Kidney glomerular epithelial cell (primary cell): ENCODE measurements at regions not wholly inside any gene's neighbourhood (a gene's known extent, or its start where the extent isn't known, plus 50 kb on each side); places are given as distances from the start of the nearest gene placed in this dataset.
A peak's percentile ranks its signal among the peaks of the same experiment; 100 is the strongest.

Source experiments
- DNase-seq: peaks from one replicate; lab custom pipeline; 2025; lab: John Stamatoyannopoulos, UW

DNA sequence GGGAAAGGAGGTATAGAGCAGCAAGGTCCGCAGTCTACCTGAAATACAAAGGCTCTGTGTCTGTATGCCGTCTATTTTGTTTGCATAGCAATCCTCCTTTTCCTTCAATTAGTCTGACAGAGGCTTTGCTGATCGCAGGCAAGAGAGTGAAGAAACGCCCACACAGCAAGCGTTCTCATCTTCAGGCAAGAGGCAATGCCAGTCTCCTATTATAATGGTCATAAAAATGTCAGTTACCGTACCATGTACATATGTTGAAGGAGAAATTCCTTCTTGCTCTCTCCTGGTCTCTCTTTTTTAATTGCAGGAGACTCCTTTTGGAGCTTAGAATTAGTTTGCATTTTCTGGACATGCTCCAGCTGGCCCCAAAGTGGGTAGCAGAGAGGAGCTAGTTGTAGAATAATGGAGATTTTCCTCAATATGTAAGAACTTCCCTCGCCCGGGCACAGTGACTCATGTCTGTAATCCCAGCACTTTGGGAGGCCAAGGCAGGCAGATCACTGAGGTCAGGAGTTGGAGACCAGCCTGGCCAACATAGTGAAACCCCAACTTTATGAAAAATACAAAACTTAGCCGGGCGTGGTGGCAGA, 139.5 kb downstream of the PFKFB3 start:
- DNase-seq, result no peak

DNA sequence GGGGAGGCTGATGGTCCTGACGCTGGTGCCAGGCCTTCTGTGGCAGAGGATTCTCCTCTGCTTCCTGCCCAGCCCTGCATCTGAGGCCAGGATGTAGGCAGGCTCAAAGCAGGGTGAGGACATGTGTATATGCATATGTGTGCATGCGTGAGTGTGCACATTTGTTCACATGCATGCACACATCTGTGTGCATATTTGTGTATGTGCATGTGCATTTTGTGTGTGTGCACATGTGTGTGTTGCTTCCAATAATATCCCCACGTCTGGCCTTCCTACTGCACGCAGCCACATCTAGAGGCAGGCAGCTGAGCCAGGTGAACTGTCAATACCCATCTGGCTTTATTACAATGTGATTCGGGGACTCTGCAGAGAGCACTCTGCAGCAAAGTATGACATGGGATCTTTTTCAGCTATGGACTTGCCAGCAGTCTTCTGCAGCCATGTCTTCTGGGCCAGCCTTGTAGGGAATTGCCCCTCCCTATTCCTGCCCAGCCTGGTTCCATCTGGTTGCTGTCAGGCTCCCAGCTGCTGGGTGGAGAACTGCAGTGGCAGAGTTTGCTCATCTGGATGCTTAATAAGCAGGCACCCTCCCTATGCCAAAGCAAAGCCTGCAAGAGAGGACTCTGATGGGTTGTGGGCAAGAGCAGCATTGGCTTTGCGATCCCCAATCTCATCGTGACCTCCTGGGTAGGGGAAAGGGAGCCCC, 140.7 kb downstream of the PFKFB3 start:
- no peak for DNase-seq

DNA sequence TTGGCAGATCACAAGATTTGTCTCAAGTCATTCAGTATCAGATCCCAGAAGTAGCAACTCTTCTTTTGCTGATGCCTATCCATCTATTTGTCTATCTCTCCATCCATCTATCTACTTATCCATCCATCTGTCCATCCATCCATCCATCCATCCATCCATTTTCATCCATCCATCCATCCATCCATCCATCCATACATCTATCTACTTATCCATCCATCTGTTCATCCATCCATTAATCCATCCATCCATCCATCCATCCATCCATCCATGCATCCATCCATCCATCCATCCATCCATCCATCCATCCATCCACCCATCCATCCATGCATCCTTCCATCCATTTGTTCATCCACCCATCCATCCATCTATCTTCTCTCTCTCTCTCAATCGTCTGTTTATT, 142.7 kb downstream of the PFKFB3 start:
- no peak for DNase-seq

DNA sequence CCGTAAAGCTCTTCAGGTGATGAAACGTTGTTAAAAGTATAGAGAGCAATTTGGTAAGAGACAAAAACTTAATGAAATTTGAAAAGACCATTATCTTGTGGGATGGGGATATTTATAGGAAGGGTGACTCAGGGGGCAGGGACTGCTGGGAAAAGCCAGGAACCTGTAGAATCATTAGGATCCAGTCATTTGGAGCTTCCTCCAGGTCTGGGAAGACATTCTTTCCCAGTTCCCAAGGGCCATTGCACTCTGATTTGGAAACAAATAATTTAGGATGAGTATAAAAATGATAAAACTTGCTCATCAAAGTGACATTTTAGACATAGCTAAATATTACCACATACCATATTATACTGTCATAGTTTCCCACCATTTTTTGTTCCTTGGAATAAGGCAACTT, 143.9 kb downstream of the PFKFB3 start:
- DNase-seq, result no peak

DNA sequence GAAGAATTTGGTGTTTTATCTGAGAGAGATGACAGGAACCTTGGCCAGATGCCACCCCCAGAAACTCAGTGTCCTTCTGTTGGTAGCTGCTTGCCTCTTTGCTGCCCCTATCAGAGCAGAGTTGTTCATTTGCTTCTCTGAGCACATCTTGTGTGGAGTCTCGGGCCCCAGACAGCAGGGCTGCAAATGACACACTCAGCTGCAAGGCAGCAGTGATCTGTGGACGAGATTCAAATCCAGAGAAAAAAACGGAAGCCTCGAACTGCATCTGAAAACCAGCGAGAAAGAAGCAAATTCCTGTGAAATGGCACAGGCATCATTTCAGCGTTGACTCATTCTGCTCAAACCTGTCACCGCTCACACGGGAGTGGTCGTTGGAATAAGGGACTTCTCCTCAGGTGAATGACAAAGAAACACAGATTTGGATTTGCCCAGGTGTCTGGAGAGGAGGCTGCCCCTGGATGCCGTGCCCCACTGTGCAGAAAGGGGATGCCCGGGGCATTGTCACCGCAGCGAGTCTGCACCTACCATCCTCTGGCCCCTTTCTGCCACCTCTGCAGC, 144.7 kb downstream of the PFKFB3 start:
- DNase-seq, result no peak

DNA sequence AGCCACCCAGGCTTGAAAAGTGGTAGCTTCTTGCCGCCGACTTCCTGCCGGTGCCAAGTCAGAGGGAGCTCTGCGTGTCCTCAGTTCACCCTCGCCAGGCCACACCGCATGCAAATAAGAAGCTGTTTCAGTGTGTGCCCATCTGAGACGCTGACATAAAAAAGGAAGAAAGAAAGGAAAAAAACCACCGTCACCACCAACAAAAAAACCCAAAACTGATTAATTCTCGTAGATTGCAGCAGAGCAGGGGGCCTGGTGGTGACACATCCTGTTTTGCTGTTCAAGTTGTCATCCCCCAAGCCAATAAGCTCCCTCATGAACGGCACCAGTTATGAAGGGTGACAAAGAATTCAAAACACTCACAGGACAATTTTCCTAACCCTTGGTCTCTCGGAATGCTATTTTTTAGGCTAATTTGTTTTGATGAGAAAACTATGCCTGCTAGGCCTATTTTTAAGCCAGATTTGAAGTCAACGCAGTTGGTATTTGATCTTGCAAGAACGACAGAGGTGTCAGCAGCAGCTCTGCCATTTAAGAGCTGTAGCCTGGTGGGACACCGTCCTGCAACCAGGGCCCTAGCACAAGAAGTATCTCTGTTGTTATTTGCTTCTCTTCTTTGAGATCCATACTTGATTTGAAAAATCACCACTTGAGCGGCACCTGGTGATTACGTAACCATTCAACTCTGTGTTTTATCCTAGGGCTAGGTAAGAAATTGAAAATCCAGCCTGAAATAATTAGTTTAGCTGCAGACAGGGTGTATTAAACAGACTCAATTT, 145.6 kb downstream of the PFKFB3 start:
- DNase-seq, result peak; percentile 34

DNA sequence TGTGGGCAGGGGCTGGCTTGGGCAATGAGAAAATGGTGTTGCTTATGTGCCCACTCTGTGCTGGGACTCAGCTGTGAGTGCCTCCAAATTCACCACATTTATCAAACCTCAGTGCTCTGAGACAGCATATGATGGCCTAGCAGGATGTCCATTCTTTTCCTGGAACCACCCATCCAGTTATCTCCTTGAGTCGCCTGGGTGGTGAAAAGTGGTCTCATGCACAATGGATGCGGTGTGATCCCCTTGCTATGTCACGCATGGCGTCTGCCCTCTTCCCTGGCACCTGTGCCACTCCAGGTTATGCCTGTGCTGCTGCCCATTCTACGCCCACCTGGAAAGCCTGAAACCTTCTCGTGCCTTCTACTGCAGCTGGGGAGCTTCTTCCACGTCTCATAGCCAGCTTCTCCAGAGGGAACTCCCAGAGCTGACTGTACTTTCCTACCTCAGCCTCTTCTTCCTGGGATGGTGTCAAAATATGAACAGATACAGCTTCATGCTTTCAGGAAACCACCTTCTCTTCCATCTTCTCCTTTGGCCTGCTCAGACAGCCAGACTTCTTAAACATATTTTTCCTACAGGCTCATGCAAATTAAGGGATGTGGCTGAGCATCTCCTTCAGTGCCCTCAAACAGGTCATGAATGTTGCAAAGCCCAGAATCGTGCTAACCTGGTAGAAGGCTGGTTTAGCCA, 147.3 kb downstream of the PFKFB3 start:
- DNase-seq, result no peak

DNA sequence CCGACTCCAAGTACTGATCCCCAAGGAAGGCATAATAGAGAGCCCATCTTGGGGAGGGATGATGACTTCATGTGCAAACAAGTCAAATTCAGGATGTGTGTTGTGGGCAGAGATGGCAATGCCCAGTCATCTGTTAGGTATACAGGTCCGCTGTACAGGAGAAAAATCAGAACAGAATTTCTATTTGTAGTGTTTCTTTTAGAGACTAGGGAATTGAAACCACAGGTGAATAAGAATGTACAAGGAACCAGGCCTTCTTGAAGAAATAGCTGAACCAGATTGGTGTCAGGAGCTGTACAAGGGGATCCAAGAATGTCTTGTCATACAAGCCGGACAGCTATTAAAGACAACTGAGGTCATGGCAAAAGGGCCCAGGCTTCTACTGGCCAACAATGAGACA, 147.9 kb downstream of the PFKFB3 start:
- no peak for DNase-seq

DNA sequence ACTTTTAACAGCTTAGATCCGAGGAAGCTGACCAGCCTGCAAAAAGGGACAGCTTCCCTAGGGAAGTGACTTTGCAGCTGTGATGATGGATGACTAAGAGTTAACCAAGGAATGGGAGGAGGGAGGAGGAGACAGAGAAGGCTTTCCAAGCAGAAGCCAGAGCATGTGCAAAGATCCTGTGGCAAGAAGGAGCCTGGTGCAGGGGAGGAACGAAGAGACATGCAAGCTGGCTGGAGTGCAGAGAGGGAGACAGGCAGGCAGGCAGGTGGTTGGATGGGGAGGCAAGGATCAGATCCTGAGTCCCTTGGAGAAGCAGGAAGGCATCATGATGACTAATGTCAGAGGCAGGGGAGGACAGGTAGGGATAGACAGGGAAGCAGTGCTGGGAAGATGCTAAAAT, 148.8 kb downstream of the PFKFB3 start:
- no peak for DNase-seq

DNA sequence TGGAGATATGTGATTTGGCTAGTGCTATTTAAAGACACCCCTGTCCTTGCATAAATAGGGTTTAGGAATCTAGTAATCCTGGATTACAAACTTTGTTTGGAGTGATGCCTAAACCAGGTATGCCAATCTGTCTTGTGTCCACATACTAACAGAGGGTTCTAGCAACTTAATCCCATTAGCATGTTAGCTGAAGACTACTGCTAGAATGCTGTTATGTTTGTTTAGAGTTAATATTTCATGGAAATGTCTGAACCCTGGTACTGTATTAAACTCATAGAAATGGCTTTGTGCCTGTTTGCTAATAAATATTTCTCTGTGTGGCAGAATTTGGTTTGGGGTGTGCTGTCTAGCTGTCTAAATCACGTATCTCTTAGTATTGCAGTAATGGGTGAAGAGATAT, 150.8 kb downstream of the PFKFB3 start:
- DNase-seq, result peak; percentile 16

DNA sequence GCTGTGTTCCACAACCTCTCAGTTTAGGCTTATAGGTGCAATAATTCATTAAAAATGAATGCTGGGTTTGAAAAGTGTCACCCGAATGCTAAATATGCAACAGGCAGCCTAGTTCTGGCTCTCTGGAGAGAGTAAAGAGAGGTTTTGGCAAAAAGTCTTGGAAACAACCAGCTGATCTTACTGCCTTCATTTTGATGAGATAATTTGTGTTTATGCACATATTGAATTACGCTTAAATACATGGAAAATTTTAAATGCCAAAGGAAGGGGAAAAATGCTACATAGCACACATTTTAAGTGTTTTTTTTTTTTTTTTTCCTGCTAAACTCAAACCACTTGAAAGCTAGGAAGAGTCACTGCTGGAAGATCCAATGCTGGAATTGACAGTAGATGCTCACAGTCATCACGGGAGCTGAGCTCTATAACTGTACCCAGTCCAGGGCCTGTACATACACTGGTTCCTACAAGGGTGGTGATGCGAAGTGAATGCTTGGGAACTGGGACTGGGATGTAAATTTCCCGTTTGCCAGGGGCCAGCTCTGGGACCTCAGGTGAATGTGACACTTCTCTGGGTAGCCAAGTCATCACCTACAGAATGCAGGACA, 151.5 kb downstream of the PFKFB3 start:
- DNase-seq, result no peak

DNA sequence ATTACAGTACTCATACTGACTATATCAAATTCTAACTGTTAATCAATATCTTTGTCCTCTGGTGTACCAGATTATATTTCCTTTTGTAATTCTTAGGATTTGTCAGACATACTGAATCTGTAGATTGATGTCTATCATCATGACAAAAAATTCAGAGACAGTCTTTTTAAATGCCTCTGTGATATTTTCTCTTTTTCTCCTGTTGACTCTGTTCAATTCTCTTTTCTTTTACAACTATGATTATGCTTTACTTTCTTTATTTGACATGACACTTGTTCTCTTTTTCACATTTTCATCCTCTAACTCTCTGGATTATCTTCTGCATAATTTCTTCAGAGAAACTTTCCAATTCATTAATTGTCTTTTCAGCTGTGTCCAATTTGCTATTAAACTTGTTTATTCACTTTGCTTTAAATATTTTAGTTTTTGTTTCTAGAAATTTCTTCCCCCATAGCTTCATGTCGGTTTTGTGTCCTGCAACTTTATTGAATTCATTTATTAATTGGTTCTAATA, 153.6 kb downstream of the PFKFB3 start:
- no peak for DNase-seq

DNA sequence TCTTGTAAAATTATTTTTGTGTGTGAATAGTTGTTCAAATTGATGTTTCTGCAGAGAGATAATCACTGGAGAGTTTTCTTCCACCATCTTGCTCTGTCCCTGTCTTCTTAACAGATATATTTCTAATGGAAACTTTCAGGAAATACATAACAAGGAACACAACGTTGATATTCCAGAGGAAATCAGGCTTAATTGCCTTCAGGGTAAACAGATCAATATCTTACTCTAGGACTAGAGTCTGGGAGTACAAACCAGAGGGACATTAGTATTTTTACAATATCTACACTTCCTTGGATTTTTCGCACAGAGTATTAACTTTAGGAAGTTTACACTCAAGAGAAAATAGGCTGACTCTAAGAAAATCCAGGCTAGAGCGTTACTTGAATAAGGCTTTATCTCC, 159.1 kb downstream of the PFKFB3 start:
- no peak for DNase-seq

DNA sequence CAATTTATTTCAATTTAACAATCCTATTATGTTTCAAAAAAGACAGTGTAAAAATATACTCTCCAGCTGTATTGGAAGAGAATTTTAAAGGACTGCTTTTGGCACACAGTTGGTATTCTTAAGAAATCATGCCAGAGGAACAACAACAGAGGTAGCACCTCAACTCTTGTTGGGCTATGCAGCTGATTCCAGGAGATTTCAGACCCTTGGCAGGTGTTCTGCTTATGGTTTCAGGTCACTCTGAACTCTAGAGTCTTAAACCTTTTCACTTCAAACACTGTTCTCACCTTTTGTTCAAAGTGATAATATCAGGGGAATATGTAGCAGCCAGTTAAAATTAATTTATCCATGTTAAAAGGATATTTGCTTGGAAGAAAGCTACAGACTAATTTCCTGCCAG, 160.1 kb downstream of the PFKFB3 start:
- no peak for DNase-seq

DNA sequence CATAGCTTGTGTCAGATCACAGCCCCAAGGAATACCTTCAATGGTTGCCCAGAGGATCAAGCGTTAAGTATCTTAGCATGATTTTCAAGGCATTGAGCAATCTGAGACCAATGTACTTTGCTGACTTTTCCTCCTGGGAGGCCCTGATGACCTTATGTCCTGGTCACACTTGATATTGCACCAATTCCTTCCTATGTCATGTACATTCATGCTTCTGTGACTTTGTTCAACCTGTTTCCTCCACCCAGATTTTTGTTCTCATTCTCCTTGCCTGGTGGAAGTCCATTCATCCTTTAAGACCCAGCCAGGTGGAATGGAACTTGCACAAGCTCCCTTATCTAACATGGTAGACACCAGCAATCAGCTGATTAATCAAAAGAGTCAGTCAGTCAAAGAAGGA, 160.8 kb downstream of the PFKFB3 start:
- peak; percentile 38 for DNase-seq

DNA sequence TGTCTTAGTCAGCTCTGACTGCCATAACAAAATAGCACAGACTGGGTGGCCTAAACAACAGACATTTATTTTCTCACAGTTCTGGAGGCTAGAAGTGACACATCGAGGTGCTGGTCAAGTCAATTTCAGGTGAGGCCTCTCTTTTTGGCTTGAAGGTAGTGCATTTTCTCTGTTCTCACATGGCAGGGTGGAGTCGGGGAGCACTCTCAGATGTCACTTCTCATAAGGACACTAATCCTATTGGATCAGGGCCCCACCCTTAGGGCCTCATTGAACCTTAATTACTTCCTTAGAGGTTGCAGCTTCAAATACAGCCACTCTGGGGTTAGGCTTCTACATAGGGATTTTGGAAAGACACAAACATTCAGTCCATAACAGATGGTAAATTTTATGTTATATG, 161.6 kb downstream of the PFKFB3 start:
- no peak for DNase-seq

DNA sequence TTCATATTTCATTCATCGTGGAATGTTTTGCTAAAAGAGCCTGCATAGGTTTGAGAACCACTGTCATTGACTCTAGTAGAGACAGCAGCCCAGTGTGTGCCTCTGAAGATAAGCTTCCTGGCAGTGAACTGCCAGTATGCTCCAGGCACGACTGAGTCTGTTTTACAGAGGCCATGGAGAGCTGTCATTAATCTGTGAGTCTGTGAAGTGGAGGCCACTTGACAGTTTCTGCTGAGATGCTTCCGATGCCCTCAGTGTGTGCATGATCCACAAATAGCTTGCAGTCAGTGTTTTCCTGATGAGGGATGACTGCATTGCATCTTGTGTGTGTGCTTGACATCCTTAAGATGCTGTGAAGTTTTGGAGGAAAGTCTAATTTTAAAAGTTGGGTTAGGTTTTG, 162.2 kb downstream of the PFKFB3 start:
- DNase-seq, result no peak

DNA sequence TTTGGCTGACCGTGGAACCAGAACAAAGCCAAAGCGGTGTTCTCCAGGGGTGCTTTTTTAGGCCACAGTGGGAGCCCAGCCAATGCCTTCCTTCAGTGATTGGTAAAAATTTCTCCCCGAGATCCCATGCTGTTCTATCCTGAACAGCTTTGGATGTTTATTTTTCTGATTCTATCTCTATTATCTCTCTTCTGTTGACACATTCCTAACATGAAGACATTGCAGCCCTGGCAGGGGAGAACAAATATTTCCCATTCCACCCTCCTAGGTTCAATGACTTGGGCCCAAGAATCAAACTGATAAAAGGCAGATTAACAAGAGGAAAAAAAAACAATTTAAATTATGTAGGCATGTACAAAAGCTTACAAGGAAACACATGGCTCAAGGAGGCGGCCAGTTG, 162.7 kb downstream of the PFKFB3 start:
- no peak for DNase-seq
